VCaP (cell line): ENCODE measurements at regions not wholly inside any gene's neighbourhood (a gene's known extent, or its start where the extent isn't known, plus 50 kb on each side); places are given as distances from the start of the nearest gene placed in this dataset.

ENCODE experiments used
- H3K27ac ChIP-seq: fragments of 450-650 bp; 2 replicates; pipeline ENCODE4 v1.5.1; 2017
- CTCF ChIP-seq: fragments of 450-650 bp; conservative IDR thresholded peaks from 2 replicates; pipeline ENCODE4 v1.5.1; 2017; ENCODE audit warnings: mild to moderate bottlenecking, moderate library complexity

- no peak for TF ChIP-seq CTCF
- no peak overlapping the region for H3K27ac ChIP-seq
Measured at GRCh38 chr5:39730699-39731098, 305.9 kb upstream of the DAB2 start.

- no peak for TF ChIP-seq CTCF
- no peak overlapping the region for H3K27ac ChIP-seq
Measured at GRCh38 chr5:39730006-39730405, 305.2 kb upstream of the DAB2 start.

- no peak overlapping the region for H3K27ac ChIP-seq
- no peak for TF ChIP-seq CTCF
Measured at GRCh38 chr5:39726467-39726866, 301.7 kb upstream of the DAB2 start.

- no peak overlapping the region for H3K27ac ChIP-seq
- no peak for TF ChIP-seq CTCF
Measured at GRCh38 chr5:39721394-39721793, 296.6 kb upstream of the DAB2 start.

GRCh38 chr5:39720136-39720535 lies 295.4 kb upstream of the DAB2 start:
- H3K27ac ChIP-seq = no peak overlapping the region
- TF ChIP-seq CTCF = no peak

GRCh38 chr5:39717176-39717897 lies 292.6 kb upstream of the DAB2 start:
- H3K27ac ChIP-seq = peak overlapping the region; percentile 71
- no peak for TF ChIP-seq CTCF

- peak overlapping the region; percentile 71 for H3K27ac ChIP-seq
- peak; percentile 72 for TF ChIP-seq CTCF
Measured at GRCh38 chr5:39716532-39717028, 291.8 kb upstream of the DAB2 start.
